Suppressor macrophage treated with lipopolysaccharide for 4 hours (primary cell): ENCODE measurements at regions not wholly inside any gene's neighbourhood (a gene's known extent, or its start where the extent isn't known, plus 50 kb on each side); places are given as distances from the start of the nearest gene placed in this dataset.

Experiments
- DNase-seq: peaks from one replicate; pipeline ENCODE4 v3.0.0-alpha.2; 2020

GRCh38 chr12:85509857-85510256, 229.8 kb downstream of the ALX1 start:
- no peak for DNase-seq

DNA sequence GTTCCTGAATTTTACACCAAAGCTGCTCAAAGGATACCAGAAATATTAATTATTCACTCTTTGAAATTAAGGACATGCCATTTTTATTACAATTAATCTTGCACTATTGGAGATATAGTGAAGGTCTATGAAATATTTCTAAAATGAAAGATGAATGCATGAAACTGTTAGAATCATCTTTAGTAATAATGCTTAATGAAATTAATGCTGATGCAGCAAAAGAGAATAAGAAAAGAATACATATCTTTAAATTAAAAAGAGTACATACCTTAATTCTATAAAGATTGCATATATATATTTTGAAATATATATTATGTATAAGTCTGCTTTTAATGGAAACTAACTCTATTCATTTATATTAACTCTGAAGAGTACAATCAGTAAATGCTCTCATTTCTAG, 236.0 kb downstream of the ALX1 start:
- DNase-seq = no peak

GRCh38 chr12:85516667-85517325, 236.8 kb downstream of the ALX1 start:
- no peak for DNase-seq

GRCh38 chr12:85519163-85519562, 239.1 kb downstream of the ALX1 start:
- DNase-seq = no peak

DNA sequence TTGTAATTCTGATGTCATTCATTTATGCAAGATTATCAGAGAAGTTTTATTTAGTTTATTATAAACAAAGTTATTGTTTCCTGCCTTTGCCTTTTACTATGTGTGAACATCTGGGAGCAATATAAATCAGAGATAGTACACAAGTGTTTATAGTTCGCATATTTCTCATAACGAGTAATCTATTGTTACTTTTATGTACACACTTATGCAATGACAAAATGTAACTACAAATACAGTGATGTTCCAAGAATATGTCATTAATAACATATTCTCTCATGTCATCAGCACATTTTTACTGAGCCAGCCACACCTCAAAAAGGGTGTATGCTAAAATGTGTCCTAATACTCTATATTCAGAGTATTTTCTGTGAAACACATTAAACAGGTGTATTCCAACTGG, 243.2 kb downstream of the ALX1 start:
- DNase-seq = no peak

DNA sequence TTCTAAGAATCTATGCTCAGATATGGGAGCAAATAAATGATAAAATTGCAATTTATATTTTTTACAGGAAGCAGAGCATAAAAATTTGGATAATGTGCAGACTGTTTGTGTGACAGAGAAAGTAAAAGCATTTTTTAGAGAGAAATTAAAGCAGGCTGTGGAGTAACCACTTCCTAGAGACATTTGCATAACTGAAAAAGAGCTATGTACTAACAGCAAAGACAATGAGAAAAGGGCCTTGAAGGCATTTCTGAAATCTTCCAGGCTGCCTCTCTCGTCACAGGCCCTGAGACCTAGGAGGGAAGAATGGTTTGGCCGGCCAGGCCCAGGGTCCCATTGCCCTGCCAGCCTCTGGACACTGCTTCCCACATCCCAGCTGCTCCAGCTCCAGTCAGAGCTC, 247.2 kb downstream of the ALX1 start:
- DNase-seq = no peak

DNA sequence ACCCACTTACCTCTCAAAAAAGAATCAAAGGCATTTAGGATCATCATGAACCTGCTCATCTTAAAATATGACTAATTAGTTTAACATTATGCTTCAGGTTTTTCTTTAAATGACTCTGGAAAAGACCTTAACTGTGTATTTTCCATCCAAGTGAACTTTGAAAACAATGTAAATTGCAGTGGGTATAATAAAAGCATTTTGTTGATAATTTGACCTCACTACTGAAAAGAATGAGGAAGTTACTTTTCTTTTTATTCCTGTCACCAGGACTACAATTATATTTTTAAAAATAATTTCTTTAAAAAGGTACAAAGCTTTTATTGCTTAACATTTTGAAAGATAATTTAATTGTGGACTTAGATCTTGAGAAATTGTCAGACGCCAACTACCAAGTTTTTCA, 249.9 kb downstream of the ALX1 start:
- DNase-seq = no peak

DNA sequence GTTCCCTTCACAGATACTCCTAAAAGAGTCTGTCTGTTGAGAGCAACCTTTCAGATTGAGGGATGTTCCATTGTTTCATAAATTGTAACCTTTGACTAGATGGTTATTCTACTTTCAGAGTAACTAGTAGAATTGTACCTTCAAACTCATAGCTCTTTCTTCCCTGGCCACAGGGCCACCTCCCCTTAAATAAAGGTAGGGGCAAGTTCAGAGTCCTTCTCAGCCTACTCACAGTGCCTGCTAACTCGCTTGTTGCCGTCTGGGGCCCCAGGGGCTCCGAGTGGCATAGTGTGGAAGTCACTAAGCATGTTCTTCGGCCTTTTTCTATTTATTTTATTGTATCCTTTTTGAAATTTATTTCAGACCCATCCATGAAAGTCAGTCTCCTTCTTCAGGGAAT, 250.4 kb downstream of the ALX1 start:
- DNase-seq = no peak

DNA sequence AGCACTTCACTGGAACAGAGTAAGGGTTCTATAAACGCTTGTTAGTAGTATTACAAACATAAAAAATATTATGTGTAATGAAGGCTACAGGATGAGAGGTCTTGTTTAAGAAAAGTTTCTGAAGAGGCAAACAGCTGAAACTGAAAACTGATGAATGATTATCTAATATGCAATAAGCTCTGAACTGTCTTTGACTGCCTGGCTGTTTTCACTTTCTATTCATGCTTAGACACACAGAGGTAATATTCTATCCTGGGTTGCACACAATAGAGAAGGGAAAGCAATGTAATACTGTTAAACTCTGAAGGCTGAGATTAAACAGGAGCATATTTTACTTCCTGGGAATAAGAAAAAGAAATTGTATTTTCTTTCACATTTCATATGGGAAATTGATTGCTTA, 251.3 kb downstream of the ALX1 start:
- DNase-seq = peak; percentile 3

DNA sequence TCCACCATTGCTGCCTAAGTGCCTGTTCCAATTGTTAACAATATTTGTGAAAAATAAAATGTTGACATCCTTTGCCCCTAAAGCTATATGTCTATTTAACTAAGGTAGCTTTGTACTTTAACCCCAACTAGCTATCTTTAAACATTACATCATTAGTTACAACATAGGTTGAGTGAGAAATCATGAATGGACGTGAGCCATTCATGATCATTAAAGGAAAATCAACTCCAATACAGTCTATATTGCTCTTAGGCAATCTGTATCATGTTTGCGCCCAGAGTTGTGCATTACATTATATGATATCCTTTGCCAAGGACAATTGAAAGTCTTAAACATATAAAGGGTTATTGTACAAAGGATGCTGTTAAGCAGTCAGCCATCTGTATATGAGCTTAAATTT, 269.6 kb downstream of the ALX1 start:
- no peak for DNase-seq

- DNase-seq = no peak
Measured at GRCh38 chr12:85550924-85551323, 270.9 kb downstream of the ALX1 start.

DNA sequence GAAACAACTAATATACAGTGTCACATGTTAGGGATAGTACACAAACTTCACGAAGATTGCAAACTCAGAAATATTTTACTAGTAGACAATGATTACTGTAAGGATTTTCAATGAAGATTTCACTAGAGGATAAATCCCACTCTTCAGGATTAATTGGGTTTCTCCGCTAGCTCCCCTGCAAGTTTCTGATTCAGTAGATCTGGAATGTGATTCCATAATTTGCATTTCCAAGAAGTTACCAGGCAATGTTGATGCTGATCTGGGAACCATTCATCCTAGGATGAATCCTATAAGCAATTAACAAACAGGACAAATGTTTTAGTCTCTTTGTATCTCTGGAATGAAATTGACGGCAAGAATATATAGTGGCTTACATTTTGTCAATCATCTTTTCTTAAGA, 272.4 kb downstream of the ALX1 start:
- no peak for DNase-seq

- no peak for DNase-seq
Measured at GRCh38 chr12:85557850-85558249, 277.8 kb downstream of the ALX1 start.

DNA sequence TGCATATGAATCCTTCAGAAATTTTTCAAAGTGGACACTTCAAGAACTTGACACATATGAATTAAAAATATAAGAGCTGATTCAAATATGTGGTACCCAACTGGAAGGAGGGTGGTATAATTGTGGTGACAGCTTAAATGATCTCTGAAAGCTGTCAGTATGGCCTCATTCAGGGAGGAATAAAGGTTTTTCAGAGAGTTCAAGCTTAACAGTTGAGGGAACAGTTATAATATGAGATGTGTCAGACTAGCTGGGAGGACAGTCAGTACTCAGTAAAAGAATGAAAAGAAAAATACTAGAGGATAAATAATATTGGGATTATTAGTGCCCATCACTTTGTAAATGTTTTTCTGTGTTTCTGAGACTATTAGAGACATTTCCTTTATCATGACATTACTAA, 277.5 kb downstream of the RASSF9 start:
- DNase-seq = no peak

DNA sequence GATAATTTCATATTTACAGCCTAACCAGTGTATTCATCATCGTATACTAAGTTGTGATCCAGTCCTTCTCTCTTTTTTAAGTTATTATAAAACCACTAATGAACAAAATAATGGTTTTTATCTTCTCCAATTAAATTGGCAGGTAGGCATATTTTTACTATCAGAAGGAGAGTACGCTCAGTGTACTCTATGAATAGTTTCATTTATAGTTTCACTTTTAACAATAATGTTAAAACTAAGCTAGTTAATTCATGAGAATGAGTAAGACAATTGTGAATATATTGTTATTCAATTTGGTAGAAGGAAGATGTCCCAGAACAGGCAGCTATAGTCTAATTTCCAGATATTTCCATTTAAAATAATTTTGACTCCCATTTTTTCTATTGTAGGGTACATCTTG, 277.1 kb downstream of the RASSF9 start:
- no peak for DNase-seq

DNA sequence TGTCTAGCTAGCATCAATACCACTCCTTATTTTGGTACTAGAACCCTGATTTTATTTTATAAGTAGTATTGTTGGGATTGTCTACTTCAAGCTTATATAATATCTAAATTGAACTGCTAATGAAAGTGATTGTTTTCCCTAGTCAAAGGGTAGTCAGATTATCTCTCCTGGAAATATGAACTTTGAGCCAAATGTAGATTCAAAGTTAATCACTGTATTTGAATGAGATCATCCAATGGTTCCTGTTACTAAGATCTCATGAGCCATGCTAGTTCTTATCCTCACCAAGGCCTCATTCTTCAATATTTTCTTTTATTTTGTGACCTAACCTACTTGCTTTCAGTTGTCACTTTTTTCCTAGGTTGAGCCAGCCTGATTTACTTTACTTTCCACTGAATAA, 276.7 kb downstream of the RASSF9 start:
- DNase-seq = no peak

GRCh38 chr12:85562765-85563164, 273.4 kb downstream of the RASSF9 start:
- no peak for DNase-seq

- DNase-seq = no peak
Measured at GRCh38 chr12:85564786-85565185, 271.4 kb downstream of the RASSF9 start.

GRCh38 chr12:85568395-85569103, 267.7 kb downstream of the RASSF9 start:
- no peak for DNase-seq

DNA sequence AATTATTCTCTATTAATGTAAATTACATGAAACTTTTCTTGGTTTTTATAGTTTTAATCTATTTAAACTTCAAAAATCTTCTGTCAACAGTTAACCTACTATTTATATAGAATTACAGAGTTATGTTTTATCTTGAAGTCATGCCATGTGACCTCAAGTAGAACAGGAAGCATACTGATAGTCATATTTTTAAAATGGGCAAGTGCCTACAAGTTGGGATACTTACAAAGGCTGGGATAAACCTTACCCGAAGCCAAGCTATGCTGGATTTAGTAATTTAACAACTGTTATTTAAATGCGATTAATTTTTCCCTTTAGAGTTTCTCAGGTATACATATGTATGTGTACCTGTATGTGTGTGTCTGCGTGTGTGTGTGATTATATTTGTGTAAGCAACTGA, 266.9 kb downstream of the RASSF9 start:
- no peak for DNase-seq

- no peak for DNase-seq
Measured at GRCh38 chr12:85572956-85573355, 263.3 kb downstream of the RASSF9 start.

- DNase-seq = no peak
Measured at GRCh38 chr12:85573635-85574214, 262.5 kb downstream of the RASSF9 start.

- no peak for DNase-seq
Measured at GRCh38 chr12:85574291-85574690, 261.9 kb downstream of the RASSF9 start.
